ENCODE measurements at regions not wholly inside any gene's neighbourhood (a gene's known extent, or its start where the extent isn't known, plus 50 kb on each side); places are given as distances from the start of the nearest gene placed in this dataset.

- DNase-seq, result no peak
These were observed 157.8 kb downstream of the AXIN2 start for GRCh38 chr17:65403626-65404025.

- DNase-seq, result no peak
These were observed 158.6 kb downstream of the AXIN2 start for GRCh38 chr17:65402513-65403496.

GRCh38 chr17:65401561-65401960 is 159.9 kb downstream of the AXIN2 start:
- no peak for DNase-seq

- DNase-seq, result no peak
These were observed 160.7 kb downstream of the AXIN2 start for GRCh38 chr17:65400701-65401100.

GRCh38 chr17:65398040-65398787 is 163.2 kb downstream of the AXIN2 start:
- DNase-seq, result no peak

GRCh38 chr17:65395924-65396323 is 165.5 kb downstream of the AXIN2 start:
- DNase-seq, result no peak

GRCh38 chr17:65394811-65395472 is 166.5 kb downstream of the AXIN2 start:
- DNase-seq, result peak; percentile 27

GRCh38 chr17:65393514-65393913 is 167.9 kb downstream of the AXIN2 start:
- no peak for DNase-seq

GRCh38 chr17:65389949-65390348 is 171.5 kb downstream of the AXIN2 start:
- DNase-seq, result no peak

GRCh38 chr17:65389426-65389825 is 172.0 kb downstream of the AXIN2 start:
- no peak for DNase-seq

- DNase-seq, result no peak
These were observed 172.5 kb downstream of the AXIN2 start for GRCh38 chr17:65388911-65389310.

GRCh38 chr17:65387322-65387721 is 174.1 kb downstream of the AXIN2 start:
- DNase-seq, result no peak

GRCh38 chr17:65385726-65386125 is 175.7 kb downstream of the AXIN2 start:
- DNase-seq, result no peak

GRCh38 chr17:65385071-65385470 is 176.4 kb downstream of the AXIN2 start:
- DNase-seq, result no peak

GRCh38 chr17:65381152-65381551 is 180.3 kb downstream of the AXIN2 start:
- DNase-seq, result no peak

GRCh38 chr17:65374966-65375365 is 186.5 kb downstream of the AXIN2 start:
- DNase-seq, result no peak

GRCh38 chr17:65371702-65372101 is 189.7 kb downstream of the AXIN2 start:
- peak; percentile 32 for DNase-seq

GRCh38 chr17:65370669-65371131 is 190.7 kb downstream of the AXIN2 start:
- peak; percentile 68 for DNase-seq

GRCh38 chr17:65368341-65368740 is 193.1 kb downstream of the AXIN2 start:
- DNase-seq, result no peak

- DNase-seq, result no peak
These were observed 195.2 kb downstream of the AXIN2 start for GRCh38 chr17:65366102-65366844.

GRCh38 chr17:65365169-65365568 is 196.3 kb downstream of the AXIN2 start:
- no peak for DNase-seq

- no peak for DNase-seq
These were observed 197.0 kb downstream of the AXIN2 start for GRCh38 chr17:65364438-65364837.

GRCh38 chr17:65362826-65363225 is 198.6 kb downstream of the AXIN2 start:
- DNase-seq, result no peak

Data from MV-4-11 (cell line).